22Rv1 (cell line): ENCODE measurements at regions not wholly inside any gene's neighbourhood (a gene's known extent, or its start where the extent isn't known, plus 50 kb on each side); places are given as distances from the start of the nearest gene placed in this dataset.

Experiments used
- H3K27ac ChIP-seq: fragments of 450-650 bp; 2 replicates; pipeline ENCODE4 v1.5.1; 2017
- ZFX ChIP-seq: fragments of 450-650 bp; IDR thresholded peaks from 2 replicates; pipeline ENCODE4 v1.6.1; 2017; ENCODE audit warnings: antibody characterized with exemption, borderline replicate concordance
- TF ChIP-seq, protein P1 (sequence below): fragments of 450-650 bp; IDR thresholded peaks from 2 replicates; pipeline ENCODE4 v1.5.1; 2017; ENCODE audit warnings: mild to moderate bottlenecking

DNA sequence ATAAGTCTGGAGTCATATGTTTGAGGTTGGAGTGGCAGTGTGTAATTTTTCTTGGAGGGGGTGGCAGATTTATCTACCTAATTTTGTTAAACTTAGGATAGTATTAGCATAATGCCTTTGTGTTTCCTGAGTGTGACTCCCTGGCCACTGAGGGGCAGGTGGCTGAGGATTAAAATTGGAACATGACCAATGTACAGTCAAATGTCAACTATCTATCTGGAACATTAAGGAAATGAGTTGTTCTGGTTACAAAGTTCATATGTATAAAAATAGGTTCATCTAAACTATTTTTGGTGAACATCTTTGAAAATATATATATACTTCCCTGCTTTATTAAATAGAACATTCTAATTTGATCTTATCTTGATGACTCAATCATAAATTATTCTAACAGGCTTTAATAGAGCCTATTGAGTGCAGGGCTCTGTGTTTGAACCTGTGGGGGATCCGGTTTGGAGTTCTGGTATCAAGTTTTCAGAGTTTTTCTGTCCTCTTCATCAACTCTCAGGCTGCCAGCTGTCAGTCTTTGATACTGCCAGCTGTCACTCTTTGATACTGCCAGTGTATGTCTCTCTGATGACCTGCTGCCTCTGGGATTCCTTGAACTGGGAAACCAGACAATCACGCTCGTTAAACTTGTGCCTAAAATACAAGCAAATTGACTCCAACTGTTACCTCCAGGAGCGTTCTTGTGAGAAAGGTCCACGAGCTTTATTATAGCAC is 309.6 kb downstream of the METTL15 start:
- H3K27ac ChIP-seq: no peak overlapping the region
- TF ChIP-seq ZFX: no peak
- TF ChIP-seq, protein P1, sequence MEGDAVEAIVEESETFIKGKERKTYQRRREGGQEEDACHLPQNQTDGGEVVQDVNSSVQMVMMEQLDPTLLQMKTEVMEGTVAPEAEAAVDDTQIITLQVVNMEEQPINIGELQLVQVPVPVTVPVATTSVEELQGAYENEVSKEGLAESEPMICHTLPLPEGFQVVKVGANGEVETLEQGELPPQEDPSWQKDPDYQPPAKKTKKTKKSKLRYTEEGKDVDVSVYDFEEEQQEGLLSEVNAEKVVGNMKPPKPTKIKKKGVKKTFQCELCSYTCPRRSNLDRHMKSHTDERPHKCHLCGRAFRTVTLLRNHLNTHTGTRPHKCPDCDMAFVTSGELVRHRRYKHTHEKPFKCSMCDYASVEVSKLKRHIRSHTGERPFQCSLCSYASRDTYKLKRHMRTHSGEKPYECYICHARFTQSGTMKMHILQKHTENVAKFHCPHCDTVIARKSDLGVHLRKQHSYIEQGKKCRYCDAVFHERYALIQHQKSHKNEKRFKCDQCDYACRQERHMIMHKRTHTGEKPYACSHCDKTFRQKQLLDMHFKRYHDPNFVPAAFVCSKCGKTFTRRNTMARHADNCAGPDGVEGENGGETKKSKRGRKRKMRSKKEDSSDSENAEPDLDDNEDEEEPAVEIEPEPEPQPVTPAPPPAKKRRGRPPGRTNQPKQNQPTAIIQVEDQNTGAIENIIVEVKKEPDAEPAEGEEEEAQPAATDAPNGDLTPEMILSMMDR: no peak

- no peak overlapping the region for H3K27ac ChIP-seq
- TF ChIP-seq, protein P1: no peak
- TF ChIP-seq ZFX: no peak
These were observed 303.8 kb downstream of the METTL15 start for GRCh38 chr11:28412029-28412428.

- no peak for TF ChIP-seq ZFX
- TF ChIP-seq, protein P1: no peak
- H3K27ac ChIP-seq: no peak overlapping the region
These were observed 293.3 kb downstream of the METTL15 start for GRCh38 chr11:28401446-28401845.

DNA sequence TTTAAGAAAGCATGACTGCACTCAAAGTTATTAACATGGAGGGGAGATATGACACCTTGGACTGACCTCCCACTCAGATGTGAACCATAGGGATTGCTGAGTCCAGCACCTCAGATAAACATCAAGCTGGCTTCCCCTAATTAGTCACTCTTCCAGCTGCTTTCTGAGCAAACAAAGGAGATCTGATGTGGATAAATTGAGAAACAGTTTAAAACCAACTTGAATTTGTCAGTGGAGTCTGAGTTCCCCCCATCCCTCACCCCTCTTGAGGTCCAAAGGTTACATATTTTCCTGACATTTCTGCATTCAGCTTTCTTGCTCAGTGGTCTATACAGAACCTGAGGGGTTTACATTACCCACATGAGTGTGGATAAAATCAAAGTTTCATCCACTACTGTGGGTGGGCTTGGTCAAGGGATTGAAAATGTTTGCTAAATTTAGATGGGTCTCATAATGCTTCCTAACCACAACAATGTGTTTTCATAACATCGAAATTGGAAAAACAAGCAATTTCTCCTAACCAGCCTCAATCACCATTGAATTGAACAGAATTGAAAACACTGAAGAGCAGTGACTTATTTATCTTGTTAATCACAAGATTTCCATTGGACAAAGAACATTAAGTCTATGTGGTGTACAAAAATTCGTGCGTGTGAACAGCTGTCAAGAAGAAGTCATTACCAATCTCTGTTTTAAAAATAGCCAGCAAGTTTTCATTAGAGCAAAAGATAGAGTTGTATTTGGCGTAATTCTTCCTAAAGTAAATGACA is 292.3 kb downstream of the METTL15 start:
- TF ChIP-seq ZFX: no peak
- TF ChIP-seq, protein P1: no peak

DNA sequence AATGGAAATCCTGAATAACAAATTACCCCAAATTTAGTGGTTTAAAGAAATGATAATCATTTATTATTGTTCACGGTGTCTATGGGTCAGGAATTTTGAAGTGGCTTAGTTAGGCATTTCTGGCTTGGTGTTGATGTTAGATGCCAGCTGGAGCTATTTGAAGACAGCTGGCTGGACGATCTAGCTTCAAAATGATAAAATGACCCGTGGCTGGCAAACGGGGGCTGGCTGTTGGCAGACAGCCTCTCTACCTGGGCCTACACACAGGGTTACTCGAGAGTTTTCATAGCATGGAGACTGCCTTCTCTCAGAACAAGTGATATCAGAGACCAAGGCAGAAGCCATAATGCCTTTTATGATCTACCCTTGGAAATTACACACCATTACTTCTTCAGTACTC is 285.2 kb downstream of the METTL15 start:
- no peak overlapping the region for H3K27ac ChIP-seq
- no peak for TF ChIP-seq ZFX
- TF ChIP-seq, protein P1: no peak

More for the DNA sequence above, 292.3 kb downstream of the METTL15 start:
- H3K27ac ChIP-seq: no peak overlapping the region

DNA sequence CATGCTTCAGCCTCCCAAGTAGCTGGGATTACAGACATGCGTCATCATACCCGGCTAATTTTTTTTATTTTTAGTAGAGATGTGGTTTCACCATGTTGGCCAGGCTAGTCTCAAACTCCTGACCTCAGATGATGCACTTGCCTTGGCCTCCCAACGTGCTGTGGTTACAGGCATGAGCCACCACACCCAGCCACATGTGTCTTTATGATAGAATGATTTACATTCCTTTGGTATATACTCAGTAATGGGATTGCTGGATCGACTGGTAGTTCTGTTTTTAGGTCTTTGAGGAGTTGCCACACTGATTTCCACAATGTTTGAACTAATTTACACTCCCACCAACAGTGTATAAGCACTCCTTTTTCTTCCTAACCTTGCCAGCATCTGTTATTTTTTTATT is 276.2 kb downstream of the METTL15 start:
- H3K27ac ChIP-seq: no peak overlapping the region
- no peak for TF ChIP-seq ZFX
- TF ChIP-seq, protein P1: no peak

DNA sequence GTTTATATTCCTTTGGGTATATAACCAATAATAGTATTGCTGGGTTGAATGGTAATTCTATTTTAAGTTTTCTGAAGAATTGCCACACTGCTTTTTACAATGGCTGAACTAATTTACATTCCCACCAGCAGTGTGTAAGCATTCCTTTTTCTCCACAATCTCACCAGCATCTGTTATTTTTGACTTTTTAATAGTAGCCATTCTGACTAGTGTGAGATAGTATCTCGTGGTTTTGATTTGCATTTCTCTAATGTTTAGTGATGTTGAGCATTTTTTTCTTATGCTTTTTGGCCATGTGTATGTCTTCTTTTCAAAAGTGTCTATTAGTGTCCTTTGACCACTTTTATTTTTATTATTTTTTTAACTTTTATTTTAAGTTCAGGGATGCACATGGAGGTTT is 275.3 kb downstream of the METTL15 start:
- TF ChIP-seq, protein P1: no peak
- no peak for TF ChIP-seq ZFX
- H3K27ac ChIP-seq: no peak overlapping the region
